GM23338 (cell line): ENCODE measurements at regions not wholly inside any gene's neighbourhood (a gene's known extent, or its start where the extent isn't known, plus 50 kb on each side); places are given as distances from the start of the nearest gene placed in this dataset.
A peak's percentile ranks its signal among the peaks of the same experiment; 100 is the strongest.

Experiments
- ATAC-seq: fragments of 200-7000 bp; cut with Tn5 transposase; 3 replicates; pipeline ENCODE4 v1.9.1; 2020
- DNase-seq: peaks from one replicate; pipeline ENCODE4 v3.0.0-alpha.2; 2015; ENCODE audit warnings: low spot score
- H2AFZ ChIP-seq: fragments of 200-600 bp; sonication (generic); 2 replicates; pipeline ENCODE4 v1.8.0; 2016; ENCODE audit warnings: antibody characterized with exemption, mild to moderate bottlenecking, moderate library complexity
- H3F3A ChIP-seq: fragments of 200-600 bp; sonication (generic); replicated peaks from 2 replicates; pipeline ENCODE4 v1.8.0; 2017; ENCODE audit warnings: antibody characterized with exemption, mixed run types, low read depth
- H3K27ac ChIP-seq: fragments of 200-600 bp; sonication (generic); 2 replicates; pipeline ENCODE4 v1.6.1; 2016; ENCODE audit warnings: low read depth
- H3K27me3 ChIP-seq: fragments of 200-600 bp; sonication (generic); 2 replicates; pipeline ENCODE4 v1.8.0; 2016; ENCODE audit warnings: mild to moderate bottlenecking, mixed run types, moderate library complexity; ENCODE audit not compliant: insufficient read depth
- H3K36me3 ChIP-seq: fragments of 200-600 bp; sonication (generic); 2 replicates; pipeline ENCODE4 v1.8.0; 2016; ENCODE audit warnings: mild to moderate bottlenecking; ENCODE audit not compliant: insufficient read depth
- H3K4me1 ChIP-seq: fragments of 200-600 bp; sonication (generic); 2 replicates; pipeline ENCODE4 v1.8.0; 2016; ENCODE audit warnings: mild to moderate bottlenecking, moderate library complexity; ENCODE audit not compliant: insufficient read depth
- H3K4me2 ChIP-seq: fragments of 200-600 bp; sonication (generic); 2 replicates; pipeline ENCODE4 v1.7.1; 2017; ENCODE audit warnings: mixed run types
- H3K4me3 ChIP-seq: fragments of 200-600 bp; sonication (generic); 2 replicates; pipeline ENCODE4 v1.6.1; 2016; ENCODE audit warnings: mixed run types
- H3K79me2 ChIP-seq: fragments of 200-600 bp; sonication (generic); replicated peaks from 2 replicates; pipeline ENCODE4 v1.8.0; 2017; ENCODE audit warnings: mild to moderate bottlenecking; ENCODE audit not compliant: insufficient read depth
- H3K9me2 ChIP-seq: fragments of 200-600 bp; sonication (generic); 2 replicates; pipeline ENCODE4 v1.8.0; 2017; ENCODE audit not compliant: insufficient read depth
- H4K20me1 ChIP-seq: fragments of 200-600 bp; sonication (generic); replicated peaks from 2 replicates; pipeline ENCODE4 v1.8.0; 2017; ENCODE audit warnings: mild to moderate bottlenecking; ENCODE audit not compliant: insufficient read depth
- H3K27ac Mint-ChIP-seq: 2 replicates; pipeline ENCODE4 v1.8.0; 2020; ENCODE audit warnings: inconsistent platforms, mild to moderate bottlenecking, moderate library complexity, mixed read lengths
- H3K27me3 Mint-ChIP-seq: 3 replicates; pipeline ENCODE4 v1.8.0; 2022; ENCODE audit warnings: low read depth, mild to moderate bottlenecking, moderate library complexity, mixed read lengths, inconsistent platforms; ENCODE audit not compliant: insufficient read depth, poor library complexity
- H3K36me3 Mint-ChIP-seq: 3 replicates; pipeline ENCODE4 v1.8.0; 2021; ENCODE audit warnings: low read depth, mild to moderate bottlenecking, inconsistent platforms, moderate library complexity, mixed read lengths
- H3K4me1 Mint-ChIP-seq: 3 replicates; pipeline ENCODE4 v1.8.0; 2020; ENCODE audit warnings: mild to moderate bottlenecking, inconsistent platforms, mixed read lengths
- H3K4me3 Mint-ChIP-seq: 3 replicates; pipeline ENCODE4 v1.8.0; 2021; ENCODE audit warnings: moderate library complexity, mild to moderate bottlenecking, inconsistent platforms, mixed read lengths
- H3K9me3 Mint-ChIP-seq: 3 replicates; pipeline ENCODE4 v1.8.0; 2020; ENCODE audit warnings: moderate library complexity, mild to moderate bottlenecking, inconsistent platforms, mixed read lengths
- CREB1 ChIP-seq: fragments of 250-450 bp; sonication (Bioruptor Pico); IDR thresholded peaks from 2 replicates; pipeline ENCODE4 v1.5.0; 2020; ENCODE audit warnings: low read depth, mild to moderate bottlenecking, moderate library complexity
- CTCF ChIP-seq, 2 experiments: fragments of 200-600 bp in 1 of 2; sonication (generic) in 1 of 2; conservative IDR thresholded peaks; 2 replicates each; pipeline versions ENCODE4 v1.5.1 to v1.6.1; 2016 to 2017; ENCODE audit warnings: antibody characterized with exemption in 2 of 2, low read depth in 2 of 2, mild to moderate bottlenecking in 2 of 2, moderate library complexity in 1 of 2
- ETS1 ChIP-seq: IDR thresholded peaks from 2 replicates; pipeline ENCODE4 v1.6.1; 2016; ENCODE audit warnings: antibody characterized with exemption
- EZH2 ChIP-seq: fragments of 200-600 bp; sonication (generic); IDR thresholded peaks from one replicate; pipeline ENCODE4 v1.8.0; 2017; ENCODE audit warnings: antibody characterized with exemption, mild to moderate bottlenecking, low read depth; ENCODE audit not compliant: unreplicated experiment
- EZH2phosphoT487 ChIP-seq: fragments of 200-600 bp; sonication (generic); IDR thresholded peaks from one replicate; pipeline ENCODE4 v1.8.1; 2018; ENCODE audit warnings: antibody characterized with exemption; ENCODE audit not compliant: unreplicated experiment
- JUNB ChIP-seq: IDR thresholded peaks from one replicate; pipeline ENCODE4 v1.6.1; 2016; ENCODE audit warnings: antibody characterized with exemption; ENCODE audit not compliant: unreplicated experiment
- NANOG ChIP-seq: IDR thresholded peaks from 2 replicates; pipeline ENCODE4 v1.6.1; 2016; ENCODE audit warnings: antibody characterized with exemption, borderline replicate concordance
- POLR2AphosphoS5 ChIP-seq: IDR thresholded peaks from 2 replicates; pipeline ENCODE4 v1.6.1; 2016; ENCODE audit warnings: antibody characterized with exemption, low read depth
- REST ChIP-seq: IDR thresholded peaks from one replicate; pipeline ENCODE4 v1.6.1; 2018; ENCODE audit warnings: antibody characterized with exemption; ENCODE audit not compliant: unreplicated experiment
- STAT1 ChIP-seq: IDR thresholded peaks from one replicate; pipeline ENCODE4 v1.6.1; 2016; ENCODE audit warnings: antibody characterized with exemption; ENCODE audit not compliant: unreplicated experiment
- ZNF114 ChIP-seq: fragments of 250-450 bp; sonication (Bioruptor Pico); IDR thresholded peaks from 2 replicates; pipeline ENCODE4 v1.5.0; 2020; ENCODE audit warnings: mild to moderate bottlenecking, moderate library complexity
- ZNF331 ChIP-seq: fragments of 250-450 bp; sonication (Bioruptor Pico); IDR thresholded peaks from 2 replicates; pipeline ENCODE4 v1.5.0; 2020; ENCODE audit warnings: low read depth, mild to moderate bottlenecking, moderate library complexity

GRCh38 chr16:85169333-85170065 lies 57.2 kb upstream of the CIBAR2 start (continued):
- no peak for TF ChIP-seq CTCF (conservative IDR thresholded peaks at IDR 0.05; ENCODE audit: low read depth in 2 of 2)
- no peak for TF ChIP-seq REST

- ATAC-seq, result peak; percentile 7; the same call in 2 of the 3 replicates
- peak overlapping the region; percentile 61 for H3K4me3 Mint-ChIP-seq
- Histone ChIP-seq H3K27me3 (peaks cover 11% of the 10 kb centered on the region), H3K4me2 (peak overlapping the region; percentile 79), H3K9me2 (no peaks in the 10 kb centered on the region), H3K4me3 (peak overlapping the region; percentile 54), H3K4me1 (peaks cover 56% of the 10 kb centered on the region), H2AFZ (no peak overlapping the region), H3K36me3 (no peaks in the 10 kb centered on the region), H4K20me1 (peaks cover 27% of the 10 kb centered on the region), H3F3A (peaks cover 13% of the 10 kb centered on the region; the same call in 1 of the 2 replicates), H3K79me2 (peaks cover 39% of the 10 kb centered on the region), H3K27ac (no peak overlapping the region)
- H3K27ac Mint-ChIP-seq, result no peak overlapping the region
- peaks cover 25% of the 10 kb centered on the region for H3K36me3 Mint-ChIP-seq
- no peak for DNase-seq
- H3K9me3 Mint-ChIP-seq, result no peaks in the 10 kb centered on the region
- peaks cover 68% of the 10 kb centered on the region for H3K4me1 Mint-ChIP-seq
- peaks cover 28% of the 10 kb centered on the region for H3K27me3 Mint-ChIP-seq
- TF ChIP-seq EZH2 (no peak), REST (no peak), STAT1 (no peak), CREB1 (CRISPR knock-in tag) (no peak), ETS1 (no peak), ZNF114 (CRISPR knock-in tag) (no peak), POLR2AphosphoS5 (no peak), EZH2phosphoT487 (no peak), CTCF (conservative IDR thresholded peaks at IDR 0.05; ENCODE audit: low read depth in 2 of 2) (no peak), NANOG (no peak), ZNF331 (CRISPR knock-in tag) (no peak), JUNB (no peak)
Observed at GRCh38 chr16:85170066-85170491, 57.8 kb upstream of the CIBAR2 start.
